CD4-positive, alpha-beta memory T cell (primary cell): ENCODE measurements at regions not wholly inside any gene's neighbourhood (a gene's known extent, or its start where the extent isn't known, plus 50 kb on each side); places are given as distances from the start of the nearest gene placed in this dataset.
"Not testable (repeated sequence)": the region's sequence is repeated elsewhere in the genome, so short reads cannot be mapped to it uniquely, and the experiment has no call there.

ENCODE experiments used
- CTCF ChIA-PET: fragments of 350-600 bp; sonication (Branson Sonifier 250); formaldehyde crosslinking; loops from one replicate; lab custom pipeline; 2021; ENCODE audit warnings: inconsistent platforms; ENCODE audit not compliant: partially characterized antibody; lab: Charles Lee
- POLR2A ChIA-PET: fragments of 350-600 bp; sonication (Branson Sonifier 250); formaldehyde crosslinking; loops from one replicate; lab custom pipeline; 2021; ENCODE audit not compliant: partially characterized antibody; lab: Charles Lee
- DNase-seq, 5 donors: peaks; one replicate each; pipeline versions ENCODE4 v3.0.0 to v3.0.0-alpha.2; 2020 to 2022; ENCODE audit warnings: mixed read lengths in 1 of 5
- H3K27ac ChIP-seq: one replicate; pipeline ENCODE4 v1.7.0; 2013; ENCODE audit warnings: low read depth, low read length
- H3K27me3 ChIP-seq: 2 replicates; pipeline ENCODE4 v1.7.0; 2013; ENCODE audit warnings: mild to moderate bottlenecking, low read length, moderate library complexity; ENCODE audit not compliant: insufficient read depth
- H3K36me3 ChIP-seq: 2 replicates; pipeline ENCODE4 v1.7.0; 2013; ENCODE audit warnings: mild to moderate bottlenecking, low read length, moderate library complexity; ENCODE audit not compliant: insufficient read depth
- H3K4me1 ChIP-seq: 2 replicates; pipeline ENCODE4 v1.7.0; 2013; ENCODE audit warnings: mild to moderate bottlenecking, low read length, moderate library complexity; ENCODE audit not compliant: insufficient read depth
- H3K4me3 ChIP-seq, 2 donors: one replicate each; pipeline ENCODE4 v1.7.0; 2013; ENCODE audit warnings: low read length in 2 of 2, mild to moderate bottlenecking in 1 of 2
- H3K9me3 ChIP-seq, 2 donors: one replicate each; pipeline ENCODE4 v1.7.0; 2013; ENCODE audit warnings: low read length in 2 of 2, control low read depth in 1 of 2; ENCODE audit not compliant: control insufficient read depth in 1 of 2
- H3K27ac Mint-ChIP-seq, 7 donors: one replicate each; pipeline ENCODE4 v1.8.0; 2020 to 2021; ENCODE audit warnings: mixed read lengths in 7 of 7, mild to moderate bottlenecking in 6 of 7, inconsistent platforms in 3 of 7, moderate library complexity in 3 of 7
- H3K27me3 Mint-ChIP-seq, 2 donors: one replicate each; pipeline ENCODE4 v1.8.0; 2020 to 2021; ENCODE audit warnings: mixed read lengths in 2 of 2
- H3K36me3 Mint-ChIP-seq, 2 donors: one replicate each; pipeline ENCODE4 v1.8.0; 2020 to 2021; ENCODE audit warnings: mixed read lengths in 2 of 2, inconsistent platforms in 1 of 2, mild to moderate bottlenecking in 1 of 2
- H3K4me1 Mint-ChIP-seq, 4 donors: one replicate each; pipeline ENCODE4 v1.8.0; 2020 to 2021; ENCODE audit warnings: mixed read lengths in 4 of 4, mild to moderate bottlenecking in 1 of 4
- H3K4me3 Mint-ChIP-seq, 8 donors: one replicate each; pipeline ENCODE4 v1.8.0; 2020 to 2021; ENCODE audit warnings: mixed read lengths in 8 of 8, mild to moderate bottlenecking in 7 of 8, moderate library complexity in 6 of 8, inconsistent platforms in 3 of 8
- H3K9me3 Mint-ChIP-seq, 8 donors: one replicate each; pipeline ENCODE4 v1.8.0; 2020 to 2021; ENCODE audit warnings: mixed read lengths in 8 of 8, mild to moderate bottlenecking in 5 of 8, inconsistent platforms in 3 of 8, moderate library complexity in 1 of 8
- intact Hi-C: fragments of 100-400 bp; cut with micrococcal nuclease; formaldehyde crosslinking; loops from one replicate; pipeline ENCODE4 v1.15.1; 2023

GRCh38 chr11:8772571-8773519 lies 90.3 kb downstream of the RPL27A start:
- no peaks in the 10 kb centered on the region for H3K36me3 ChIP-seq
- H3K4me1 ChIP-seq: no peaks in the 10 kb centered on the region
- DNase-seq: no peak
- ChIA-PET CTCF (no interaction called here), POLR2A (no interaction called here)
- no peak overlapping the region for H3K27ac Mint-ChIP-seq
- H3K27me3 ChIP-seq: no peaks in the 10 kb centered on the region
- H3K9me3 ChIP-seq: no peaks in the 10 kb centered on the region
- H3K27ac ChIP-seq: no peak overlapping the region
- H3K4me1 Mint-ChIP-seq: no peaks in the 10 kb centered on the region
- H3K27me3 Mint-ChIP-seq: peaks cover 1 to 2% of the 10 kb centered on the region in 2 donors
- H3K4me3 Mint-ChIP-seq: no peak overlapping the region
- intact Hi-C loops: no loop called here
- H3K9me3 Mint-ChIP-seq: no peaks in the 10 kb centered on the region
- no peak overlapping the region for H3K4me3 ChIP-seq
- no peaks in the 10 kb centered on the region for H3K36me3 Mint-ChIP-seq

- no peaks in the 10 kb centered on the region for H3K9me3 ChIP-seq
- H3K36me3 ChIP-seq: no peaks in the 10 kb centered on the region
- H3K27me3 ChIP-seq: no peaks in the 10 kb centered on the region
- intact Hi-C loops: no loop called here
- ChIA-PET CTCF (no interaction called here), POLR2A (no interaction called here)
- Mint-ChIP-seq H3K9me3 (no peaks in the 10 kb centered on the region), H3K4me3 (no peak overlapping the region), H3K4me1 (no peaks in the 10 kb centered on the region), H3K27me3 (peaks cover 3 to 9% of the 10 kb centered on the region in 2 donors), H3K36me3 (no peaks in the 10 kb centered on the region), H3K27ac (no peak overlapping the region)
- H3K4me1 ChIP-seq: no peaks in the 10 kb centered on the region
- H3K4me3 ChIP-seq: no peak overlapping the region
- H3K27ac ChIP-seq: no peak overlapping the region
- DNase-seq: no peak
Observed at GRCh38 chr11:8773916-8774539, 91.4 kb downstream of the RPL27A start.

- H3K27me3 ChIP-seq, DNase-seq, H3K27me3 Mint-ChIP-seq, H3K9me3 Mint-ChIP-seq, H3K27ac Mint-ChIP-seq, H3K36me3 Mint-ChIP-seq, POLR2A ChIA-PET, H3K4me1 Mint-ChIP-seq, intact Hi-C loops, CTCF ChIA-PET, H3K36me3 ChIP-seq, H3K27ac ChIP-seq, H3K4me3 Mint-ChIP-seq, H3K9me3 ChIP-seq, H3K4me3 ChIP-seq, H3K4me1 ChIP-seq: not testable (repeated sequence)
Observed at GRCh38 chr11:8774916-8775315, 92.3 kb downstream of the RPL27A start.

GRCh38 chr11:8775332-8775731 lies 92.7 kb downstream of the RPL27A start:
- Histone ChIP-seq H3K36me3 (no peaks in the 10 kb centered on the region), H3K9me3 (no peaks in the 10 kb centered on the region), H3K27me3 (no peaks in the 10 kb centered on the region), H3K27ac (no peak overlapping the region), H3K4me1 (no peaks in the 10 kb centered on the region), H3K4me3 (no peak overlapping the region)
- Mint-ChIP-seq H3K4me3 (no peak overlapping the region), H3K27me3 (peaks cover 10 to 11% of the 10 kb centered on the region in 2 donors), H3K9me3 (no peaks in the 10 kb centered on the region), H3K27ac (no peak overlapping the region), H3K36me3 (no peaks in the 10 kb centered on the region), H3K4me1 (no peaks in the 10 kb centered on the region)
- CTCF ChIA-PET: no interaction called here
- POLR2A ChIA-PET: no interaction called here
- intact Hi-C loops: no loop called here
- no peak for DNase-seq

GRCh38 chr11:8775734-8776133 lies 93.1 kb downstream of the RPL27A start:
- H3K4me1 Mint-ChIP-seq: no peaks in the 10 kb centered on the region

GRCh38 chr11:8776209-8776608 lies 93.6 kb downstream of the RPL27A start:
- H3K4me3 Mint-ChIP-seq: no peak overlapping the region

More at GRCh38 chr11:8775734-8776133, 93.1 kb downstream of the RPL27A start:
- intact Hi-C loops: no loop called here
- CTCF ChIA-PET: no interaction called here
- Mint-ChIP-seq H3K36me3 (no peaks in the 10 kb centered on the region), H3K27ac (no peak overlapping the region), H3K9me3 (peaks cover 0 to 1% (median 0%) of the 10 kb centered on the region in 8 donors), H3K27me3 (peaks cover 12 to 14% of the 10 kb centered on the region in 2 donors), H3K4me3 (no peak overlapping the region)
- Histone ChIP-seq H3K4me1 (no peaks in the 10 kb centered on the region), H3K9me3 (no peaks in the 10 kb centered on the region), H3K27ac (no peak overlapping the region), H3K4me3 (no peak overlapping the region), H3K27me3 (no peaks in the 10 kb centered on the region), H3K36me3 (no peaks in the 10 kb centered on the region)
- no peak for DNase-seq
- POLR2A ChIA-PET: no interaction called here

GRCh38 chr11:8777907-8778767 lies 95.5 kb downstream of the RPL27A start:
- H3K4me1 ChIP-seq: no peaks in the 10 kb centered on the region
- no peaks in the 10 kb centered on the region for H3K36me3 Mint-ChIP-seq
- POLR2A ChIA-PET: no interaction called here

More at GRCh38 chr11:8776209-8776608, 93.6 kb downstream of the RPL27A start:
- no peaks in the 10 kb centered on the region for H3K9me3 ChIP-seq
- no peak overlapping the region for H3K4me3 ChIP-seq
- H3K27ac Mint-ChIP-seq: no peak overlapping the region
- no peak overlapping the region for H3K27ac ChIP-seq
- no peaks in the 10 kb centered on the region for H3K36me3 Mint-ChIP-seq
- H3K27me3 Mint-ChIP-seq: peaks cover 13 to 17% of the 10 kb centered on the region in 2 donors
- no peak for DNase-seq
- H3K27me3 ChIP-seq: no peaks in the 10 kb centered on the region
- no peaks in the 10 kb centered on the region for H3K36me3 ChIP-seq
- H3K4me1 Mint-ChIP-seq: no peaks in the 10 kb centered on the region
- ChIA-PET CTCF (no interaction called here), POLR2A (no interaction called here)
- no peaks in the 10 kb centered on the region for H3K4me1 ChIP-seq
- H3K9me3 Mint-ChIP-seq: peaks cover 0 to 2% (median 0%) of the 10 kb centered on the region in 8 donors
- intact Hi-C loops: no loop called here

More at GRCh38 chr11:8777907-8778767, 95.5 kb downstream of the RPL27A start:
- Histone ChIP-seq H3K4me3 (no peak overlapping the region), H3K36me3 (no peaks in the 10 kb centered on the region), H3K27ac (no peak overlapping the region), H3K27me3 (no peaks in the 10 kb centered on the region), H3K9me3 (no peaks in the 10 kb centered on the region)
- peaks cover 0 to 2% (median 0%) of the 10 kb centered on the region in 8 donors for H3K9me3 Mint-ChIP-seq
- intact Hi-C loops: no loop called here
- peaks cover 14 to 20% of the 10 kb centered on the region in 2 donors for H3K27me3 Mint-ChIP-seq
- CTCF ChIA-PET: no interaction called here
- DNase-seq: no peak
- H3K4me1 Mint-ChIP-seq: no peaks in the 10 kb centered on the region
- H3K27ac Mint-ChIP-seq: no peak overlapping the region
- H3K4me3 Mint-ChIP-seq: no peak overlapping the region
